Stimulated activated CD4-positive, alpha-beta T cell treated with anti-CD3 and anti-CD28 coated beads, TNF-alpha, amount 100 ng/mL, for 24 hours (primary cell): ENCODE measurements at regions not wholly inside any gene's neighbourhood (a gene's known extent, or its start where the extent isn't known, plus 50 kb on each side); places are given as distances from the start of the nearest gene placed in this dataset.

Experiments used
- DNase-seq, 3 experiments: peaks; one replicate each; pipeline ENCODE4 v3.0.0-alpha.2; 2020; ENCODE audit warnings: low read depth in 3 of 3

DNA sequence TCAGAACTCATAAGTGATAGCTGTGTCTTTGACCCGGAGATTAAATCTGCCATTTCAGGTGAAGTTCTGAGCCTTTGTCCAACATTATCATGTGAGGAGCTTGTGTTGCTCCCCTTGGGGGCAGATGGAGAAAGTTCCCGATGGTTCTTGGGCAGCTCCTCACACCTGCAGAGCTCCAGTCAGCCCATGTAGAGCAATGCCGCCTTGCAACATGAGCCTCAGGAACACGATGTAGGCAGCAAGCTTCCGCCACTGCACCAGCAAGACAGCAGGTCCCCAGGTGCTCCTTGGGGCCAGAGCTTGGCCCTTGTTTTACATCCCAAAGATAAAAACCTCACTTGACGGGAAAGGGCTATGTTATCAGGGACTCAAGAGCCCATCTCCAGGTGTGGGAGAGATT lies 292.7 kb downstream of the IRX1 start:
- no peak for DNase-seq

DNA sequence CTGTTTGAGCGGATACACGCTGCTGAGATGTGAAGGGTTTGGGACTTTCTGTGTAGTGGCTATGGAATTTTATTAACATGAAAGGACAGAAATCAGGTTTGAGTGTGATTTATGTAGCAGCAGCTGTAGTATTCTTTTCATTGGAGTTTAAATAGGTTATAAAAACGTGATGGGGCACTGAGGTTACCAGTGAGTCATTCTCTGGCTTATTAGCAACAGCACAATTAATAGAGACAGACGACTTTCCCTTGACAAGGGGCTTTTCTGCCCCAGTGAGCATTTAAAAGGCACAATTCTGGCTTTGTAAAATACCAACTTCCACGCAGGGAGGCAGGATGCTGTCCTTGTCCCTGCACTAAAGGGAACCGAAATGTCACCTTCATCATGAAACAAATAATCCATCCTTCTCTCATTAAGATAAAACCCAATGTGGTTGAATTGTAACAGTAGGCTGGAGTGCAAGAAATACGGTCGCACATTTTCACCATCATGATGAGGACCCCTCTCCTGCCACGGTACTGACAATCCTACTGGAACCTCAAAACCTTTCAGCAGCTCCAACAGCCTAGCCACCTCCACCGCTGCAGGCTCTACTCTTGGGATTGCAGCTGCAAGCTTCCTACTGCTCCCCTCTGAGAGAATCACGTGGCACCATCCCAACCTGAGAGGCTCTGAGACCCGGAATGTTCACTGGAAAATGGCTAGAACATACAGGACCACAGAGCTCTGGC lies 293.9 kb downstream of the IRX1 start:
- DNase-seq = no peak

DNA sequence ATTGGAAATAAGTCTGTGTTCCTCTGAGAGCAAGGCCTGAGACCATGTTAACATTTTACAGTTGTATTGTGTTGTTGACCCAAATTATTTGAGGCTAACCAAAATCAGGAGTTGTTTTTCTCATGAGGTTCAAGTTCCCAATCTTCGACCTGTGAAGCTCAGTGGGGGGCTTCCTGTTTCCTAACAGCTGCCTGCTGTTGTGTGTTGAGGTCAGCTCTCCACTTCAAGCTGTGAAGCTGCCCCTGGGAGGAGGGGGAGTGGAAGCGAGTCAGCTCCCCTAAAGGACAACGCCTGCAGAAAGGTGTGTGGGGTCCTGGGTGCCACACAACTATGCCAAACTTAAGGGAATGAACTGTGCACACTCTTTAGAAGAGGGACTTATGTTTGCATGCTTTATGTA lies 295.5 kb downstream of the IRX1 start:
- DNase-seq = no peak

DNA sequence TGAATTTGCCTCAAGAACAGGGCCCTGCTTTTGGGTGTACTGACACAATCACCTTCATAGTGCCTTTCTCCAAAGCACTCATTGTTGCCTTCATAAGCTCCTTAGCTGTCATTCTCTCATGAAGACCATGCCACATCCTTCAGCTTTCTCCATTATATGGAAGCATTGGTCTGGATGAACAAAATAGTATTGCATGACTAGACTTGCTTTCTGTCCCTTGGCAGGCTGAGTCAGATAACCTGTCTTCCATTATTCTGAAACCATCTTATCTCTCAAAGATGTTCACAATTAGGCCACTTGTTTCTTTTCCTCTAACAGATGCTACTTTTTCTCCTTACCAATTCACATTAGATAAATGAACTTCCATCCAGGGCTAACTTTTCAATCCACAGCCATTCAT lies 297.9 kb downstream of the IRX1 start:
- DNase-seq = no peak

DNA sequence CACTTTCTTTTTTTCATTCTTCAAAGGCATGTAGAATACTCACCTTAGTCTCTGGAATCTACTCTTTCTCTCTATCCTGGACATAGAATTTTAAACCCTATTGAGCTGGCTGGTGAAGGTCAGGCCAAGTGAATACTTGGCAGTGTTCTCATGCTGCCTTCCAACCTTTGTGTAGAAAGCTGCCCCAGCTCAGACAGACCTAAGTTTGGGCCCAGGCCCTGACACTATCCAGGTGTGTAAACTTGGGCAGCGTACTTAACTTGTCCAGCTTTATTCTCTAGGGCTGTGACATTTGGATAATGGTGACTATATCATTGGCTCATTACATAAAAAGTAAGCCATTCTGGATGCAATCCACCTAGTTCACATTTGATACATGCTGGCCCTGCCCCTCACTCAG lies 298.3 kb downstream of the IRX1 start:
- no peak for DNase-seq

DNA sequence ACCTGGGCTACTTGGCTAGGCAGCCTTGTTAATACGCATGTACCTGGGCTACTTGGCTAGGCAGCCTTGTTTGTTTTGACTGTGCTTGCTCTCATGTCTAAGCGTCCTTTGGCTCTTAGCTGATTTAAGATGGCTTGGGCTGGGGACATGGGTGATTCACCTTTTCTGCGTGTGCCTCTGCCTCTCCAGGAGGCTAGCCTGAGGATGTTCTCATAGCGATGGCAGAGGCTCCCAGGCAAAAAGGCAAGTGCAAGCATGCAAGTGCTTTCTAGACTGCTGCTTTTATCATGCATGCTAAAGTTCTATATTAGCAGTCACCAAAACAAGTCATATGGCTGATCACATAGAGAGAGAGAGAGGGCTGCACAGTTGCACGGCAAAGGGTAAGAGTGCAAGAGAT lies 300.5 kb downstream of the IRX1 start:
- no peak for DNase-seq

DNA sequence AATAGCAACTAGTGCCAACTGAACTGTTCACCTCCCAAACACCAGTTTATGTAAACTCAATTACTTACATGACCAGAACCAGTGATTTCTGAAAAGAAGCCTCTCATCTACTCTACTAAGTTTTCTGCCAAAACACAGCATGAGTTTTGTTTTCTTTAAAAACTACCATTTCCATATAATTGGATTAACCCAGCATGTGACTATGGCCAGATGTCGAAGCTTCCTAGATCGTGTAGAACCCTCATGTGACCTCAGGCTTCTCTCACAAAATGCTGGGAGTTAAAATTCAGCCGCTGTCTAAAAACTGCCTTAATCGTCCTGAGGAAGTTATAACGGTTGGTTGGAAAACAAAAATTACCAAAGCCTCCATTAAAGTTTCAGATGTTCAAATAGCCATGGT lies 303.5 kb downstream of the IRX1 start:
- no peak for DNase-seq

DNA sequence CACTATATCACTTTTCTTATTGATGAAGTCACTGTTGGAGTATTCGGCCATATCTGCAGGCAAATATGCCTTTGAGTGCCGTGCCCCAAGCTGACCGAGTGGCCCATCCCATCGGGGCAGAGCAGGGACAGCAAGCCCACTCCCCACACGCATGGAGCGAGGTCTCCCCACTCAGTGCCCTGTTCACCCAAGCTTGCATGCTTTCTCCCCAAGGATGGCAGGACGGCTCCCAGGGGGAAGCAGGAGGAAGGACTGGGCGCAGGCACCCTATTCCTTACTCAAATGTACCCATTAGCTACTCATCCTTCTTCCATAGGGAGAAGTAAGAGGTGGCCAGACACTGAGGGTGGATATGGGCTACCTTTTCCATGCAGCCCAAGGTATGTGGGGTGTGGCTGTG lies 309.0 kb downstream of the IRX1 start:
- DNase-seq = no peak

DNA sequence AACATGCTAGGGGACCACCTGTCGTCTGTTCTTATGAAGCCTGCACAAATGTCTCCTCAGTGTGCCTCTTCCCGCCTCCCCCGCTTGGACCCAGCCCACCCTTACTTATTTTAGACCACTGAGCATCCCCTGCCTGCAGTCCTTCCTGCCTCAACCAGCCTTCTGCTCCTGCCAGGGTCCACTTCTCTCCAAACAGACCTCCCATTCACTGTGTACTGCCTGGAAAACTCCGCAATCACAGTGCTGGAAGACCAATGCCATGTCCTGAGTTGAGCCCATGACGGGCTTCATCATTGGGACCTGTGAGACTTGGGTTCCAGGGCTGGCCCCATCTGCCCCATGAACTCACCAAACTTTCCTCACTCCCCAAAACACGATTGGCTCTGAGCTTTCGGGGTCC lies 309.4 kb downstream of the IRX1 start:
- no peak for DNase-seq

DNA sequence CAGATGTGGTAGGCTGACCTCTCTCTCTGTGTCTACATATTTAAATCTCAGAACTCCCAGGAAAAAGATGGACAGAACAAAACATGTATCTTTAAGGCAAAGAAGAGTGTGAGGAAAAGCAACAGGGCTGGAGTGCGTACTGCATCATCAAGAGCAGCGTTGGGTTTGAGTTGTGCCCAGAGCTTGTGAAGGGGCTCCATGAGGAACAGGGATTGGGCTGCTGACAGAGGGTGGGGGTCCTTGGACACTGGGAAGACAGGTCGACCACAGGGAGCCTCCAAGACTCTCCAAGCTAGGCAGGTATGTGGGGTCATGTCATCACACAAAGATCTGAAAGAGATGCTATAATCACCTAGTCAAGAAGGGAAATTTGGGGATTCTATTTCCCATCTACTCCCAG lies 309.9 kb downstream of the IRX1 start:
- no peak for DNase-seq

DNA sequence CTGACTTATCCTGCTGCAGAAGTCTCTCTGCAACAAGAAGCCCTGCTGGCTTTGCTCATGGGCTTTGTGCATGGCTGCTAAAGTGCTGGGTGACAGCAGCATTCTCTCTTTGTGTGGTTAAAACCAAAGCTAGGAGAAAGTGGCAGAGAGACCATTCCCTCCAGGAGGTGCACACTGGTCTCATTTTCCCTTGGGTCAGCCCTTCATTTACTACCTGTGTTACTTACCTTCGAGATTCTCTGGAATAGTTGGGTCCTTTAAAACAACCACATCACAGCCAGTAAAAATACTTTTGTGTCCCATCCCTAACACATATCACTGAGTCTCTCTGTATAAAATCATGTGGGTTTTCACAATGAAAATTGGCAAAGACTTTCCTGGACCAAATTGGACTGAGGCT lies 315.5 kb downstream of the IRX1 start:
- DNase-seq = no peak

DNA sequence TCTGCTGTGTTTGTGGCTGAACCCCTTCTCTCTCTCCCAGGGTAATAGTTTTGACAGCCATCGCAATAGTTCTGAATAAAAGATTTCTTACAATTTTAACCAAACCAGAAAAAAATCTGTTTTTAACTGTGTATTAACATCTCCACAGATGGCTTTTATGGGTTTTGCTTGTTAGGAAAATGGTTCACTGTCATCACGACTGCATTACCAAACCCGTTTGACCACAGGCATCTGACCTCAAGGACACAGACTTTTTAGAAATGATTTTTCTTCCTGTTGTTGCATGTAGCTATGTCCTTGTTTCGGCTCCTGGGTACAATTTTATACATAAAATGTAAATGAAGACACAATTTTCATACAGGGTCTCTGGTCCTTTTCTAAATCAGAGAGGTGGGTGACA lies 316.1 kb downstream of the IRX1 start:
- no peak for DNase-seq

DNA sequence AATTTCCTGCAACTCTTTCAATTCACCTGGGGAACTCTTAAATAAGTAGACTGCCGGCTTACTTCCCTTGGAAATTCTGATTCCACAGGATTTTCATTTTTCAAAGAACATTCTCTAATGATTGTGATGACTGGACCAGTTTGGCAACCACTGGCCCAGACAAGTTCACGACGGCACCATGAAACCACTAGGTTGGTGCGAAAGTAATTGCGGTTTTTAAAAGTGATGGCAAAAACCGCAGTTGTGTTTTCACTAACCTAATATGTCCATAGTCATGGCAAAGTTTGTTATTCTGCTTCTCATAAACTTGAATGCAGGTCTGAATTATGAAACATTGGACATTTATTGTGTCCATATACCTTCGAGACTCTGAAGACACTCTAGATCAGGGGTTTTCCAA lies 317.2 kb downstream of the IRX1 start:
- DNase-seq = no peak

DNA sequence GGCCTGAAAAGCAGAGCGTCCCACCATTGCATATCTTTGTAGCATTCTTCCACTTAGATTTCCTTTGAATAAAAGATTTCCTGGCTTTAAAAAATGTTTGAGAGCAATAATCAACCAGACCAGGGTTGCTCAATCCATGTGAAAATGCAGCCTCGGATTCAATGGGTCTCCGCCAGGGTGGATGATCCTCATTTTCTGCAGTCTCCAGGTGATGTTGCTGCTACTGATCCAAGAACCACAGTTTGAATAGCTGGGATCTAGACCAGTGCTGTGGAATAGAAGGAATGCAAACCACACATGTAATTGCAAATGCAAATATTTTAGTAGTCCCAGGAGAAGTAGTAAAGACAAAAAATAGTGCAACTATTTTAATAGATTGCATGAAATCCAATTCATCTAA lies 317.6 kb downstream of the IRX1 start:
- DNase-seq = no peak

DNA sequence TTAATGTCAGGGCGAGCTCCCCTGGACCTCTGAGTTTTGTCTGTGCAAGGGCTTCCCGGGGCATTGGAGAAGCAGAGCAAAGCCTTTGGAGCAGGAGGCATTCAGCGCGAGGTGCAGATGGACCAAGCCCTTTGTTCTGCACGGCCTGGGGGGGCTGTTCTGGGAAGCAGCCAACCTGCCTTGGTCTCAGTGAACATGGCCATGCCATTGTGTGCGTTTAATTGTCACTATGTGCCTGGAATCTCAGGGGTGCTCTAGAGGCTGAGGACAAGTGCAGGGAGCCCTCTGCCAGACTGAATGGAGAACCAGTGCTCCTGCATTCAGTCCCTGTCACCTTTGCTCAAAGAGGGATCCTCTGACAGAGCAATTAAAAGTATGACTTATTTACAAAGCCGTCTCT lies 329.4 kb downstream of the IRX1 start:
- DNase-seq = no peak

DNA sequence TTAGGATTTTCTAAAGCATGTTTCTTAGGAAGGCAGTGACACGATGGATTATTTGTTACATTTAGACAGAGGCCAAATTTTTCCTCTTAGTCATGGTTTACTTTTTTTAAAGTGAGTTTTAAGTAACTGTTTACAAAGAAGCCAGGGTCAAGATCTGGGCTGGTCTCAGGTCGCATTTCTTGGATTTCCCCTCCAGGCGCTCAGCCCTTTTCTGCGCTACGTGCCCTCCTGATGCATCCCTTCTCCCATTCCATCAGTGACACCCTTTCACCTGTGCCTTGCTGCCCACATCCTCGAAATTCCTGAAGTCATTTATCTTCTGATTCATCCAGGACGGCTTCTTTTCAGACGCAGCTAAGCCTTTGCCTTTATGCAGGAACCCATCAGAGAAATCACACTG lies 330.3 kb downstream of the IRX1 start:
- DNase-seq = no peak

DNA sequence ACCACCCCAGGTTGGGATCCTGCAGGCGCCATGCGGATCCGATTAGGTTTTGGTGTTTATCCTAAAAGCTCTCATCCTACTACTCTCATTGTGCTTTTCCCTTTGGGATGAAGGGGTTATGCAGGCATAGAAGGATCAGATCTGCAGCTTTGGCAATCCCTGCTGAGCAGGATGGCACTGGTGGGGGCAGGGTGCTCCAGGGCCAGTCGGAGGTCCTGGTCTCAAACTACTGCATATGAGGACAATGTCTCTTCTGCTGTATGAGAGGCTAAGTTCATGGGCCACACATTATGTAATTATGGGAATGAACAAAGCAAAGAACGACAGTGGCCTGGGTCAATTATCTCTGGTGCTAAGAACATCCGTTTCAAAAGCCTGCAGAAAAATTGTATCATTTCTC lies 334.2 kb downstream of the IRX1 start:
- DNase-seq = no peak

DNA sequence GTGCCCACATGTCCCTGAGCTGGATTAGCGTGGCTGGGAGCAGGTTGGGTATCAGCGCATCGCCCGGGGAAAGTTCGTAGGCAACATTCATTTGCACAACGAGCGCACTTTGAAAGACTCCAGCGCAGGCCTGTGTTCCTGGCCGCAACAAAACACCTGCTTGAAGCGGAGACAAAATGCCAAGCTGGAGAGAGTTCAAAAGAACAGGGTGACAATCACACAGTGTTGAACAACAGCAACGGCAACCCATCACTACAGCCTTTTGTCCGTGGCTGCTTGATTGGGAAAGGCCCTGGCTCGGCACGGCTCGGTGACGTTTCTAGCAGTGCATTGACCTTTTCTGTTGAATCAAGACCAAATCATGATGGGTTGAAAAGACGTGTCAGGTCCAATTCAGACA lies 336.3 kb downstream of the IRX1 start:
- no peak for DNase-seq

DNA sequence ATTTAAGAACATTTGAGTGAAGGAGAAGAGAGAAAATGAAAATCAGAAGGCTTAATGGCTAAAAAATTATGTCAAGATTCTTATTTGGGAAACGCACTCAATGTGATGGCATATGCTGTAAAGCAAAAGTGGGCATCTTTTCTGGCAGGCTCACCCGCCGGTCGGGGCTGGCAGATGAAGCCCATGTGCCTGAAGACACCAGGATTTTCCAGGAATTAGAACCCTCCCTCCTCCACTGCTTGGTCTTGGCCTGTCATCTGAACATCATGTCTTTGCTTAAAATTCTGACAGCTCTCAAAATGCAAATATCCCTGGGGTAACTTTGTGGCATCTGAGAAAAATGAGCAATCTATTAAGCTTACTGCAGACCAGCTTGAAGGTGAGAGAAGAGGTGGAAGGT lies 337.9 kb downstream of the IRX1 start:
- no peak for DNase-seq

DNA sequence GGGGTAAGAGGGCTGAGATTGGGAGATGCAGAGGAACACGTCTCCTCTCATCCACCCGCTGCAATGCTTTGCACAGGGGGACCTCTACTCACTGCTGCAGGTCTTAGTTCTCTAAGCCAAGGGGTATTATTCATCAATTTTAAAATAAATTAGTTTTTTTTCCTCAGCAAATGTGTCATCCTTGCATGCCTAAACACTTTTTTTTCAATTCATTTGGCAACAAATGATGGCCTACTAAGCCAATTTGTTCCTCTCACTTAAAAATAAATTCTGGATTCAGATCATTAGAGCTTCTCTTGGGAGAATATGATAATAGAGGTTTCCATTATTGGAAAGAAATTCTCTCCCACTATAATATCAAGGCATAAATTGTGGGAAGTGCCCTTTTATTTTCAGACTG lies 338.3 kb downstream of the IRX1 start:
- no peak for DNase-seq

DNA sequence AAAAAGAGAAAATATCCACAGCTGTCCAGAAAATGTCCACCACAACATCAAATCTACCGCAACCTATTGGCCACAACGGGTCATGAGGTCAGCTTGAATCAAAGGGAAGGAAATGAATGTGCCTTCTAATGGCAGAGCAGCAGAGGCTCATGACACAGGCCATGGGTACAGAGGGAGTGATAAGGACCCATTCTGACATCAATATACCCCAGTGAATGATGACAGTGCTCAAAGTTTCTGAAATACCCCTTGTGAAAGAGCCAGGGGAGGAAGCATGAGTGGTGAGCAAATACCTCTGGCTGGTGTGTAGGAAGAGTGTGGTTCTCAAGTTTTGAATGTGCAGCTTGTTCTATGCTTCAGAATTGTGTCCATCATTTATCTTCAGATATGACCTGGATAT lies 348.2 kb downstream of the IRX1 start:
- DNase-seq = no peak

DNA sequence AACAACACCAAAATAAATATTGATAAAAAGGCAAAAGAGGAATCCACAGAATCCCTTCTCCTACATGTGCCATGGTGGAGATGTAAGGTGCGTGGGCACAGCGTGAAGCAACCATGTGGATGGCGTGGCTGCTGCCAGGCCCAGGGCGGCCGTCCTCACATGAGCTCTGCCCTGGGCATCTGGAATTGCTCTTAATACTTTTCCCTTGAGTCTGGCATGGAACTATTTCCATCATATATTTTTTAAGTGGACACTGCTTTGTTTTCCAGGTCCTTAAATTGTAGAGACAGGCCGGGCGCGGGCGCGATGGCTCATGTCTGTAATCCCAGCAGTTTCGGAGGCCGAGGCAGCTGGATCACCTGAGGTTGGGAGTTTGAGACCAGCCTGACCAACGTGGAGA lies 349.3 kb downstream of the IRX1 start:
- no peak for DNase-seq

DNA sequence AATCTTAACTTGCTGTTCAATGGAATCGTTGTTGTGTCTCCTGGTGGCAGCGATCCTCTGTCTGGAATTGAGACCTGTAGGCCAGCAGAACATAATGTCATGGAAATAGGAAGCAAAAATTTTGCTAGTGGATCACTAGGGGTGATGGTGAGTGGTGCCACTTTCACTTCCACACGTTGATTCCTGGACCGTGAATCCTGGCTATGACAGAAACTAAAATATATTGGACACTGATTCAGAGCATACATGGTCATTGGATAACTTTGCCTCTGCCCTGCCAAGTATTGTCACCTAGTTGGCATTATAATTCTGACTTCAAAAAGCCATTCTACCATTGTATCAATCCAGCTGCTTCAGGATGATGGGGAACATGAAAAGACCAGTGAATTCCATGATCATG lies 353.2 kb downstream of the IRX1 start:
- no peak for DNase-seq

DNA sequence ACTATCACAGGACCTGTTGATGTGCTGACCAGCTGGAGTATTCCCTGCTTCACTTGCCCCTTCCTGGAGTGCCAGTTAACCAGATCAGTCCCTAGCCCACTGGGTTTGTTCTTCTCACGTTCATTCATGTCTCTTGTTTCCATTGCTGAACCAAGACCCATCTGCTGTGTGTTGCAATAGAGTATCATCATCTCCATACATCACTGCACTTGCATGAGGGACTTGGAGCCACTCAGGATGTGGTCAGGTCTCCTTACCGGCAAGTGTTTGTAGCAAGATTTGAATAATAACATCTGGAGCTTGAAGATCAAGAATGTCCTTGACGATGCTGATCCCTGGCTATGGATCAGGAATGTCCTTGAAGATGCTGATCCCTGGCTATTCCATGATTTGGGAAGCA lies 358.6 kb downstream of the IRX1 start:
- DNase-seq = no peak

DNA sequence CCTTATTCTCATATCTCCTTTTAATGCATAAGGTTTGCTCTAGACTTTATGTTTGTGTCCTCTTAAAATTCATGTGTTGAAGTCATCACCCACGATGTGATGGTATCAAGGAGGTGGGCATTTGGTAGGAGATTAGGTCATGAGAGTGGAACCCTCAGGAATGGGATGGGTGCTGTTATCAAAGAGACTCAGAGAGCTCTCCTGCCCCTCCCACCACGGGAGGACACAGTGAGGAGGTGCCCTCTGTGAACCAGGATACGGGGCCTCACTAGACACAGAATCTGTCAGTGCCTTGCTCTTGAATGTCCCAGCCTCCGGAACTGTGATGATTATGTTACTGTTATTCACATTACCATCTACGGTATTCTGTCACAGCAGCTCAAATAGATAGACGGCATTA lies 359.0 kb downstream of the IRX1 start:
- DNase-seq = no peak
